ENCODE measurements at regions not wholly inside any gene's neighbourhood (a gene's known extent, or its start where the extent isn't known, plus 50 kb on each side); places are given as distances from the start of the nearest gene placed in this dataset.

DNA sequence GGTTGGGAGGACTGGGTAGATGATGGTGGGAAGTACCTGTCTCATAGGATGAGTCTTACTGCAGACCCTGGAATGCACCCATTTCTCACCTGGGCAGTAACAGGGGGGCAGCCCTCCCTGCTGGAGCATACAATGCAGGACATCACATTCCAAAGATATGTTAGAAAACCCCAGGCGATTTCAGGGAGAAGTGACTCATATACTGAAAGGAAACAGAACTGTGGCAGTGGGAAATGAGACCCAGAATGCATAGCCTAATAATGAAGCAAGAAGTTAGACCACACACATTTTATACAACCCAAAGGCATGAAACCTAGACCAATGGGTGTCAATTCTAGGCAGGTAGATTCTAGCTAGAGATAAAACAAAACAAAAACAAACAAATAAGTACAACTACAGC is 402.7 kb downstream of the IRS2 start:
- no peaks in the 10 kb centered on the region for H3K9me3 ChIP-seq (ENCODE audit: control insufficient read depth, low read length)
- H3K4me1 ChIP-seq (ENCODE audit: control insufficient read depth, insufficient read depth, low read length) = peaks cover 24% of the 10 kb centered on the region
- no peaks in the 10 kb centered on the region for H3K27me3 ChIP-seq (replicated peaks; ENCODE audit: control insufficient read depth, insufficient read depth, low read length)
- peak overlapping the region; percentile 9 for H3K9ac ChIP-seq (ENCODE audit: low read length)
- no peak overlapping the region for H3K4me3 ChIP-seq (ENCODE audit: low read length)
- DNase-seq (ENCODE audit: low read depth) = peak; percentile 65
- no peaks in the 10 kb centered on the region for H3K36me3 ChIP-seq (ENCODE audit: control insufficient read depth, insufficient read depth, low read length, severe bottlenecking)

DNA sequence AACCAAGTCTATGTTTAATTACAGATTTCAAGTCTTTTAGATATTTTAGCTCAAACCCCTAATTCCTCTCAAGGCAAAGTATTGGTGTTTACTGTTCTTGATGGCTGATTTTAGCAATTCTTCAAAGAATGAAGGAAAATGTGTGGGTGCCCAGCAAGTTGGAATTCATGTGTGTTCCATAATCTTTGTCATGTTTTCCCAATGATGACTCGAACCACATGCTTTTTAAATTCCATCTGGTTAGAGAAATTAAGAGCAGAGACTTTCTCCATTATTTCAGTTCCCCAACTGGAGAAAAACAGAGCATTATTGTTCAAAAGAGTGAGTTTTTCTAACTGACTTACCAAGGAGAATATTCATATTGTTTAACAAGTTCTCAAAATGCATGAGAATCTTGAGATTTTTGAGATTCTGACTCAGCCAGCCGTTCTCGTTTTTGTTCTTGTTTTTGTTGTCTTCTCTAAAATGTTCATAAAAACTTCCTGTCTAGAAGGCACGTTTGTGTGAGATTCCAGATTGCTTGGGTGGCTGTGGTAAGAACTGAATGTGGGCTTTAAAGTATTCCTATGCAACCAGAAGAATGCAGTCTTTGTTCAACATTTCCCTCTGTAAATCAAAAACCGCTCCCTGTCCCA is 404.7 kb downstream of the IRS2 start:
- Histone ChIP-seq H3K36me3 (ENCODE audit: control insufficient read depth, insufficient read depth, low read length, severe bottlenecking) (no peaks in the 10 kb centered on the region), H3K9me3 (ENCODE audit: control insufficient read depth, low read length) (no peaks in the 10 kb centered on the region), H3K9ac (ENCODE audit: low read length) (peak overlapping the region; percentile 58), H3K27me3 (replicated peaks; ENCODE audit: control insufficient read depth, insufficient read depth, low read length) (no peaks in the 10 kb centered on the region), H3K4me3 (ENCODE audit: low read length) (peak overlapping the region; percentile 1), H3K4me1 (ENCODE audit: control insufficient read depth, insufficient read depth, low read length) (peaks cover 24% of the 10 kb centered on the region)
- peak; percentile 78 for DNase-seq (ENCODE audit: low read depth)

DNA sequence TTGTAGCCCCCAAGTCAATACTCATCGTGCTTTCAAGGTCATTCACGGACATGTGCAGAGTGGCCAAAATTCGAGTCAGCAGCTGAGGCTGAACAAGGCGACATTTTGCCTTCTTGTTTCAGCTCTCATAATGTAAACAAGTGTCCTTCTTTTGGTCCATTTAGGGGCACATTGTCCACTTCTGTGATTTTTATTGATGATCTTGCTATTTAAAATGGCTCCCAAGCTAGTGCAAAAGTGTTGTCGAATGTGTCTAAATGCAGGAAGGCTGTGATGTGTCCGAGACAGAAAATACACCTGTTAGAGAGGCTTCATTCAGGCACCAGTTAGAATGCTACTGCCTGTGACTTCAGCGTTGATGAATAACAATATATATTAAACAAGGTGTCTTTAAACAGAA is 405.9 kb downstream of the IRS2 start:
- H3K36me3 ChIP-seq (ENCODE audit: control insufficient read depth, insufficient read depth, low read length, severe bottlenecking) = no peaks in the 10 kb centered on the region
- no peak overlapping the region for H3K4me3 ChIP-seq (ENCODE audit: low read length)
- no peak for DNase-seq (ENCODE audit: low read depth)
- no peak overlapping the region for H3K9ac ChIP-seq (ENCODE audit: low read length)
- H3K9me3 ChIP-seq (ENCODE audit: control insufficient read depth, low read length) = no peaks in the 10 kb centered on the region
- H3K27me3 ChIP-seq (replicated peaks; ENCODE audit: control insufficient read depth, insufficient read depth, low read length) = no peaks in the 10 kb centered on the region
- peaks cover 23% of the 10 kb centered on the region for H3K4me1 ChIP-seq (ENCODE audit: control insufficient read depth, insufficient read depth, low read length)

DNA sequence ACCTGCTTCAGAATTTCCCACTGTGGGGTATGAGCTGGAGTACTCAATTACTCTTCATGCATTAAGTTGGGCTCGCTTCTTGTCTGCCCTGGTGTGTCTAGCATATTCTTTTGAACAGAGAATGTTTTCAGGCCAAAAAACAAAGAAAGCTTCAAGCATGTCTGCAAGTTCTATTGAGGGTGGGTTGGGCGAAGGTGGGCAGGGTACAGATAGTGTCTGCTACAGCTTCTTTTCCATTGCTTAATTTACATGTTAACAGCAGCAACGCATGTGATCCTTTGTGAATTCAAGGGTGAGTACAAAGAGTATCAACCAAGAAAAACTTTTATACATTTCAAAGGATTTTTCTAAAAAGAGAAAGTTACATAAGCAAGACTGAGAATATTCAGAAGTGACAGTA is 406.5 kb downstream of the IRS2 start:
- H3K27me3 ChIP-seq (replicated peaks; ENCODE audit: control insufficient read depth, insufficient read depth, low read length) = no peaks in the 10 kb centered on the region

DNA sequence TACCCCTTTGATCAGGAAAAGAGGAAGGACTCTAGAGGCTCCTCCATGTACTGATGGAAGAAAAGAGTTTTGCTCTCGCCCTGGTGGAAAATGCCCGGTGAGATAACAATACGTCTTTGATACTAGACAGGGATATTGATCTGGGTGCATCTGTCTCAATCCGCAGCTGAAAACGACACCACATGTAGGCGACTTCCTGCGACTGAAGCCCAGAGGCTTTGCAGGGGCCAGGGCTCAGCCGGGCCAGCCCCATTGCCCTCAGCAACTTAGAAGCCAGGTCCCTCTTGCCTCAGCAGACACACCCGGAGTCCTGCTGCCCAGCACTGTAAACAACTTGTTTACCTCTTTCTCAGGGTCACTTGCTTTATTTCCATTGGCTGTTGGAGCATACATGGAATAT is 409.4 kb downstream of the IRS2 start:
- Histone ChIP-seq H3K4me3 (ENCODE audit: low read length) (no peak overlapping the region), H3K9ac (ENCODE audit: low read length) (no peak overlapping the region), H3K36me3 (ENCODE audit: control insufficient read depth, insufficient read depth, low read length, severe bottlenecking) (no peaks in the 10 kb centered on the region), H3K9me3 (ENCODE audit: control insufficient read depth, low read length) (no peaks in the 10 kb centered on the region), H3K27me3 (replicated peaks; ENCODE audit: control insufficient read depth, insufficient read depth, low read length) (peaks cover 12% of the 10 kb centered on the region), H3K4me1 (ENCODE audit: control insufficient read depth, insufficient read depth, low read length) (peaks cover 9% of the 10 kb centered on the region)
- no peak for DNase-seq (ENCODE audit: low read depth)

More for the DNA sequence above, 406.5 kb downstream of the IRS2 start:
- DNase-seq (ENCODE audit: low read depth) = no peak
- Histone ChIP-seq H3K9me3 (ENCODE audit: control insufficient read depth, low read length) (no peaks in the 10 kb centered on the region), H3K4me1 (ENCODE audit: control insufficient read depth, insufficient read depth, low read length) (peaks cover 18% of the 10 kb centered on the region), H3K9ac (ENCODE audit: low read length) (no peak overlapping the region), H3K4me3 (ENCODE audit: low read length) (no peak overlapping the region), H3K36me3 (ENCODE audit: control insufficient read depth, insufficient read depth, low read length, severe bottlenecking) (no peaks in the 10 kb centered on the region)

DNA sequence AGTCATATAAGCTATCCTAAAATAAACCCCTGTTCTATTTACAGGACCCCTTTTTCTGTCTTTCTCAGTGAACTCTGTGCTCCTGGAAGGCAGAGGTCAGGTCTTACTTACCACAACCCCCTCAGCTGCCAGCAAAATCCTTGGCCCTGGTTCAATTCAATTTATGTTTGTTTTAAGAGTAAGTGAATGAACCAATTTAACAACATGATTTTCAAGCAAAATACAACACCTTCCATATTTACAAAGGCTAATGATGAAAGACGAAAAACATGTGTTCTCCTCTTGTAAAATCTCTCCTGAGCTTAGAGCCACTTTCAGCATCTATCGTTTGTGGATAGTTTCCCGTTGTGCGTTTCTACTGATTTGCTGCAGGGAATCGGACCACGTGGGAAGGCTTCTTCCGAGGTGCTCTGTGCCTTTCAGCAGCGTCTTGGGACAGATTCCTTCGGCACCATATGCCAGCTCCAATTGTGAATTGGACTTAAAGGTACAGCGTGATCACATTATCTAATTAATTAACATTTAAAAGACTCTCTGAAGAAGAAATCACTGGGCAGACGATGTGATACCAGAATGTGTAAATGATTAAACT is 411.7 kb downstream of the IRS2 start:
- Histone ChIP-seq H3K9ac (ENCODE audit: low read length) (no peak overlapping the region), H3K36me3 (ENCODE audit: control insufficient read depth, insufficient read depth, low read length, severe bottlenecking) (no peaks in the 10 kb centered on the region)
- no peak for DNase-seq (ENCODE audit: low read depth)

DNA sequence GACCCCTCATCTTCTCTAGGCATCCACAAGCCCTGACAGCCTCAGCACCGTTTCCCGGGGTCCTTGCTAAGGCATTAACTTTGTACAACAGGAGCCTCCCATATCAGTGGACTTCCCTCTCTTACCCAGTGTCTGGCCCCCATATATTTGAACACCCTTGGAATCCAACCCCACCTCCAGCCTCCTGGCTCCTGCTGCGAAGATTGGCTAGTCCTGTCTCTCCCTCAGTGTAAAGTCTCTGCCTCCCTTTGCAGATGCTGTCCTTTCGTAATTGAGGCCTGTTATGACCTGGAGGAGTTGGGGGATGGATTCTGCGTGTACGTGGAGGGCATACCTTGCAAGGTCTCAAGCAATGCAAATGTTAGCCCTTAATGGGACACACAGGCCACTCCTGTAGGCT is 413.7 kb downstream of the IRS2 start:
- H3K9ac ChIP-seq (ENCODE audit: low read length) = no peak overlapping the region
- H3K9me3 ChIP-seq (ENCODE audit: control insufficient read depth, low read length) = no peaks in the 10 kb centered on the region
- no peak for DNase-seq (ENCODE audit: low read depth)
- no peak overlapping the region for H3K4me3 ChIP-seq (ENCODE audit: low read length)
- peaks cover 12% of the 10 kb centered on the region for H3K27me3 ChIP-seq (replicated peaks; ENCODE audit: control insufficient read depth, insufficient read depth, low read length)
- no peaks in the 10 kb centered on the region for H3K4me1 ChIP-seq (ENCODE audit: control insufficient read depth, insufficient read depth, low read length)
- H3K36me3 ChIP-seq (ENCODE audit: control insufficient read depth, insufficient read depth, low read length, severe bottlenecking) = no peaks in the 10 kb centered on the region

More for the DNA sequence above, 411.7 kb downstream of the IRS2 start:
- Histone ChIP-seq H3K27me3 (replicated peaks; ENCODE audit: control insufficient read depth, insufficient read depth, low read length) (peaks cover 12% of the 10 kb centered on the region), H3K4me1 (ENCODE audit: control insufficient read depth, insufficient read depth, low read length) (no peaks in the 10 kb centered on the region), H3K9me3 (ENCODE audit: control insufficient read depth, low read length) (no peaks in the 10 kb centered on the region), H3K4me3 (ENCODE audit: low read length) (no peak overlapping the region)

DNA sequence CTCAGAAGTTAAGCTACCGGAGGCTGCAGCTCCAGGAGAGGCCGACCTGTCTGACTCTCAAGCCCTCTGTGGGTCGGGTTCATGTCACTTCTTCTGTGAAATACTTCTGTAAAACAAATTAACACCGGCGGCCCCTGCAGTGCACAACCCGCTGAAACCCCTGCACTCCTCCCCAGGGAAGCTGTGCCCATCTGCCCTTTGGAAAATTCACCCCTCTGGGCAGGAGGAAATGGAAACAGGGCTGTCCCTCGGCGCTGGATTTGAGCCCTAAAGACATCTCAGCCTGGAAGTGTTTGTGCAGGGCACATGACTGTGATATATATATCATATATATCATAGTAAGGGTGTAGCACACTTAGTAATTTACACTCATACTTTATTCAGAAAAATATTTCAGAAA is 415.3 kb downstream of the IRS2 start:
- no peak overlapping the region for H3K4me3 ChIP-seq (ENCODE audit: low read length)
- no peaks in the 10 kb centered on the region for H3K4me1 ChIP-seq (ENCODE audit: control insufficient read depth, insufficient read depth, low read length)
- H3K9ac ChIP-seq (ENCODE audit: low read length) = no peak overlapping the region
- H3K9me3 ChIP-seq (ENCODE audit: control insufficient read depth, low read length) = no peaks in the 10 kb centered on the region
- peaks cover 15% of the 10 kb centered on the region for H3K27me3 ChIP-seq (replicated peaks; ENCODE audit: control insufficient read depth, insufficient read depth, low read length)
- H3K36me3 ChIP-seq (ENCODE audit: control insufficient read depth, insufficient read depth, low read length, severe bottlenecking) = no peaks in the 10 kb centered on the region
- DNase-seq (ENCODE audit: low read depth) = no peak

DNA sequence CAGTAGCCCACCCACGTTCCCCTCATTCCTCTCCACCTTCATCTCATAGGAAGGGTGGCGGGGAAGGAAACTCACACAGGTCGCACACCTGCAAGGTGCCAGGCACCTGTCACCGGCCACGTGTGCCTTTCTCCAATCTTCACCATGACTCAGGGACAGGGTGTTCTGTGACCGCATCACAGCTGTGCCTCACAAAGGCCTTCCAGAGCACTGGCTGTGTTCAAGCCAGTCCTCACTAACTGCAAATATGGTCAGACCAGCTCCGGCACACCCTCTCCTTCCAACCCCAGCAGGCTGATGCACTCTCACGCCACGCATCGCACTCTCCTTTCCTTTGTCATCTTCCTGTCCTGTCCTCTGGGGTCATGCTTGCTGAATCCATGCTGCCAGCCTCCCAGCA is 415.9 kb downstream of the IRS2 start:
- no peak overlapping the region for H3K4me3 ChIP-seq (ENCODE audit: low read length)
- peaks cover 6% of the 10 kb centered on the region for H3K9me3 ChIP-seq (ENCODE audit: control insufficient read depth, low read length)
- H3K36me3 ChIP-seq (ENCODE audit: control insufficient read depth, insufficient read depth, low read length, severe bottlenecking) = no peaks in the 10 kb centered on the region
- no peak overlapping the region for H3K9ac ChIP-seq (ENCODE audit: low read length)
- H3K4me1 ChIP-seq (ENCODE audit: control insufficient read depth, insufficient read depth, low read length) = no peaks in the 10 kb centered on the region
- no peak for DNase-seq (ENCODE audit: low read depth)
- peaks cover 17% of the 10 kb centered on the region for H3K27me3 ChIP-seq (replicated peaks; ENCODE audit: control insufficient read depth, insufficient read depth, low read length)

DNA sequence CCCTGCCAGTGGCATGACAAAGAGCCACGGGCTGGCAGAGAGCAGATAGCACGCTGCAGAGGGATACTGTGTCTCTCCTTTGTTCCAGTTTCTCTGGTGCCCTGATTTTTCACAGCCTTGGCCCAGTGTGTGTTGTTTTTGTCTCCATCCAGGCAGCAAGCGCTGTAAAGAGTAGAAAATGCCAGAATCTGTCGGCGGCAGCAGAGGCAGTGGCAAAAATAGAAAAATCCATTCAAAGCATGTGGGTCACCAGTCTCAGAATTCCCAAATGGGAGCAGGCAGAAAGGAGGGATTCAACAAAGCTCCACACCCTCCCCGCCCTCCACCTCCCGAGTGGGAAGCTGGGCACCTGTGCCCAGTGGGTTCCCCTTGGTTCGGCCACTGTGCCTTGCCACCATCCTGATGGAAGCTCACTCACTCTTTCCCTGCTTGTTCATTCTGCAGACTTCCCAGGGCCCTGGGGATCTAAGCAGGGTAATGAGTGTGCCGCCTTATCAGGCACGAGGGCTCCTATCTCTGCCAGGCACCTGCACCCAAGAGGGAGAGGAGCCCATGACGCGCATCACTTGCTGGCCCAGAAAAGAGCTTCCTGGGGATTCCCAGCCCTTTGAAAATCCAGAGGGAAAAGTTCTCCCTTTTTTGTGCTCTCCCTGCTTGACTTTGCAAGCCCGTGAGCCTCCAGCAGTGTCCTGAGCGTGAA is 416.9 kb downstream of the IRS2 start:
- Histone ChIP-seq H3K9me3 (ENCODE audit: control insufficient read depth, low read length) (peaks cover 8% of the 10 kb centered on the region), H3K9ac (ENCODE audit: low read length) (no peak overlapping the region), H3K4me3 (ENCODE audit: low read length) (no peak overlapping the region), H3K36me3 (ENCODE audit: control insufficient read depth, insufficient read depth, low read length, severe bottlenecking) (no peaks in the 10 kb centered on the region), H3K4me1 (ENCODE audit: control insufficient read depth, insufficient read depth, low read length) (no peaks in the 10 kb centered on the region), H3K27me3 (replicated peaks; ENCODE audit: control insufficient read depth, insufficient read depth, low read length) (peaks cover 13% of the 10 kb centered on the region)
- DNase-seq (ENCODE audit: low read depth) = no peak

DNA sequence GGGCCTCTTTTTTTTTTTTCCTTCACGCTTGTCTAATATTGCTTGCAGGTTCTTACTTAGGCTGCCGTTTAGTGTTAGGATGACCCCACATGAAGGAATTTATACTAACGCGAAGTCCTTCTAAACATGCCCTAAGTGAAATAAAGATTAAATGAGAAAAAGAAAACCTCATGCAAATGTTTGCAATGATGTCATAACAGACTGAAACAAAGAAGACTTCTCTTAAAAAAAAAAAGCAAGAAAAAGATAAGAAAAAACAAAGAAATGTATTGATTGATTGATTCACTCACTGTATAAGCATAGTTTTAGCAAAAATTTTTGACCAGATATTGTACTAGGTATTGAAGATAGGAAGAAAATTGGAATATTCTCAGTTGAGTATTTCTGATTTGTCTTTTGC is 418.2 kb downstream of the IRS2 start:
- DNase-seq (ENCODE audit: low read depth) = no peak
- Histone ChIP-seq H3K27me3 (replicated peaks; ENCODE audit: control insufficient read depth, insufficient read depth, low read length) (peaks cover 5% of the 10 kb centered on the region), H3K36me3 (ENCODE audit: control insufficient read depth, insufficient read depth, low read length, severe bottlenecking) (no peaks in the 10 kb centered on the region), H3K4me3 (ENCODE audit: low read length) (no peak overlapping the region), H3K4me1 (ENCODE audit: control insufficient read depth, insufficient read depth, low read length) (no peaks in the 10 kb centered on the region), H3K9me3 (ENCODE audit: control insufficient read depth, low read length) (peaks cover 8% of the 10 kb centered on the region), H3K9ac (ENCODE audit: low read length) (no peak overlapping the region)
